ENCODE measurements at regions not wholly inside any gene's neighbourhood (a gene's known extent, or its start where the extent isn't known, plus 50 kb on each side); places are given as distances from the start of the nearest gene placed in this dataset.

- Mint-ChIP-seq H3K36me3 (ENCODE audit: insufficient read depth) (no peaks in the 10 kb centered on the region), H3K4me1 (ENCODE audit: low read depth) (no peaks in the 10 kb centered on the region)
- TF ChIP-seq CTCF (IDR thresholded peaks at IDR 0.05; ENCODE audit: unreplicated experiment): no peak
Observed at GRCh38 chr3:95097493-95097892, 1034.6 kb downstream of the NSUN3 start.

GRCh38 chr3:95120921-95121320, 1058.1 kb downstream of the NSUN3 start:
- DNase-seq (ENCODE audit: low spot score, unreplicated experiment): no peak
- Mint-ChIP-seq H3K4me3 (ENCODE audit: low read depth) (no peak overlapping the region), H3K36me3 (ENCODE audit: insufficient read depth) (peaks cover 5% of the 10 kb centered on the region), H3K27ac (peak overlapping the region; percentile 91), H3K27me3 (no peaks in the 10 kb centered on the region), H3K4me1 (ENCODE audit: low read depth) (peaks cover 14% of the 10 kb centered on the region), H3K9me3 (ENCODE audit: low read depth) (peaks cover 18% of the 10 kb centered on the region)
- no peak for TF ChIP-seq CTCF (IDR thresholded peaks at IDR 0.05; ENCODE audit: unreplicated experiment)

More at GRCh38 chr3:95097493-95097892, 1034.6 kb downstream of the NSUN3 start:
- peaks cover 6% of the 10 kb centered on the region for H3K9me3 Mint-ChIP-seq (ENCODE audit: low read depth)
- DNase-seq (ENCODE audit: low spot score, unreplicated experiment): no peak
- H3K27ac Mint-ChIP-seq: no peak overlapping the region
- H3K27me3 Mint-ChIP-seq: no peaks in the 10 kb centered on the region
- H3K4me3 Mint-ChIP-seq (ENCODE audit: low read depth): no peak overlapping the region

GRCh38 chr3:95123104-95123503, 1060.2 kb downstream of the NSUN3 start:
- H3K27ac Mint-ChIP-seq: peak overlapping the region; percentile 23
- peaks cover 23% of the 10 kb centered on the region for H3K9me3 Mint-ChIP-seq (ENCODE audit: low read depth)
- DNase-seq (ENCODE audit: low spot score, unreplicated experiment): no peak
- TF ChIP-seq CTCF (IDR thresholded peaks at IDR 0.05; ENCODE audit: unreplicated experiment): no peak
- H3K27me3 Mint-ChIP-seq: no peaks in the 10 kb centered on the region
- peaks cover 26% of the 10 kb centered on the region for H3K4me1 Mint-ChIP-seq (ENCODE audit: low read depth)
- H3K36me3 Mint-ChIP-seq (ENCODE audit: insufficient read depth): peaks cover 6% of the 10 kb centered on the region
- H3K4me3 Mint-ChIP-seq (ENCODE audit: low read depth): no peak overlapping the region

- no peak overlapping the region for H3K27ac Mint-ChIP-seq
- no peaks in the 10 kb centered on the region for H3K27me3 Mint-ChIP-seq
- H3K36me3 Mint-ChIP-seq (ENCODE audit: insufficient read depth): peaks cover 1% of the 10 kb centered on the region
- no peaks in the 10 kb centered on the region for H3K4me1 Mint-ChIP-seq (ENCODE audit: low read depth)
- TF ChIP-seq CTCF (IDR thresholded peaks at IDR 0.05; ENCODE audit: unreplicated experiment): no peak
- no peak overlapping the region for H3K4me3 Mint-ChIP-seq (ENCODE audit: low read depth)
- DNase-seq (ENCODE audit: low spot score, unreplicated experiment): no peak
- H3K9me3 Mint-ChIP-seq (ENCODE audit: low read depth): peaks cover 7% of the 10 kb centered on the region
Observed at GRCh38 chr3:95134693-95135413, 1072.0 kb downstream of the NSUN3 start.

- no peaks in the 10 kb centered on the region for H3K27me3 Mint-ChIP-seq
- peaks cover 1% of the 10 kb centered on the region for H3K4me1 Mint-ChIP-seq (ENCODE audit: low read depth)
- no peaks in the 10 kb centered on the region for H3K36me3 Mint-ChIP-seq (ENCODE audit: insufficient read depth)
Observed at GRCh38 chr3:95148107-95148506, 1085.2 kb downstream of the NSUN3 start.

More at GRCh38 chr3:95148107-95148506, 1085.2 kb downstream of the NSUN3 start:
- DNase-seq (ENCODE audit: low spot score, unreplicated experiment): no peak
- H3K4me3 Mint-ChIP-seq (ENCODE audit: low read depth): no peak overlapping the region
- no peak for TF ChIP-seq CTCF (IDR thresholded peaks at IDR 0.05; ENCODE audit: unreplicated experiment)
- H3K9me3 Mint-ChIP-seq (ENCODE audit: low read depth): peaks cover 3% of the 10 kb centered on the region
- no peak overlapping the region for H3K27ac Mint-ChIP-seq

Measured in progenitor cell of endocrine pancreas (in vitro differentiated cells).